ENCODE measurements at regions not wholly inside any gene's neighbourhood (a gene's known extent, or its start where the extent isn't known, plus 50 kb on each side); places are given as distances from the start of the nearest gene placed in this dataset.

DNA sequence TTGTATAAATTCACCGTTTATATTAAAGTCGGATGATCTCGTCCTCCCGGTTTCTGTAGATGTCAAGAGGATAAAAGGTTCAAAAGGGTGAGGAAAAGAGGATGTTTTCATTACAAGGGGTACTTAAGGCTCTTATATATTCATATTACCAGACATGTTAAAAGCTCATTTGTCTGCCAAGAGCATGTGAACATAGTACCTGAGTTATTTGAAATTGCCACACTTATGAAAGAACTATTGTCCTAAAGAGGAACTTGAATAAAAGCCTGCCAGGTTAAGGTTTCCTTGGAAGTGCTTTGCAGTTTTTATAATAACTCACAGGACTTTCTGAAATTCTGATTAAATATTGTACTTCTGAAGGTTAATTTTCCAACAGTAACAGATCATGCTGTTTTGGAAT lies 1915.1 kb downstream of the MAT2B start:
- no peak for DNase-seq (ENCODE audit: low read depth in 2 of 2, low spot score in 1 of 2)

DNA sequence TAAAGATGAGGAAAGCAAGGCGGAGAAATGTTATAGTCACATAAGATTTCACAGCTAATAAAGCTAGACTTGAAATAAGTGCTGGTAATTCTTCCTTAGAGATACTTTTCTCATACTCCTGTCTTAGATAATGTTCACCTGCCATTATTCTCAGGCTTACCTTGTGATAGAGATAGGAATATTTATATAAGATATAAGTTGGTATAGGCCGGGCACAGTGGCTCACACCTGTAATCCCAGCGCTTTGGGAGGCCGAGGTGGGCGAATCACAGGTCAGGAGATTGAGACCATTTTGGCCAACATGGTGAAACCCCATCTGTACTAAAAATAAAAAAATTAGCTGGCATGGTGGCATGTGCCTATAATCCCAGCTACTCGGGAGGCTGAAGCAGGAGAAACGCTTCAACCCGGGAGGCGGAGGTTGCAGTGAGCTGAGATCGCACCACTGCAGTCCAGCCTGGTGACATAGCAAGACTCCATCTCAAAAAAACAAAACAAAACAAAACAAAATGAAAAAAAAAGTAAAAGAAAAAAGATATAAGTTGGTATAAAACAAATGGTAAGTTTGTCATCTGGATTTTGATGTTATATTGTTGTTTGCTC lies 1918.4 kb downstream of the MAT2B start:
- DNase-seq (ENCODE audit: low read depth in 2 of 2, low spot score in 1 of 2): no peak

DNA sequence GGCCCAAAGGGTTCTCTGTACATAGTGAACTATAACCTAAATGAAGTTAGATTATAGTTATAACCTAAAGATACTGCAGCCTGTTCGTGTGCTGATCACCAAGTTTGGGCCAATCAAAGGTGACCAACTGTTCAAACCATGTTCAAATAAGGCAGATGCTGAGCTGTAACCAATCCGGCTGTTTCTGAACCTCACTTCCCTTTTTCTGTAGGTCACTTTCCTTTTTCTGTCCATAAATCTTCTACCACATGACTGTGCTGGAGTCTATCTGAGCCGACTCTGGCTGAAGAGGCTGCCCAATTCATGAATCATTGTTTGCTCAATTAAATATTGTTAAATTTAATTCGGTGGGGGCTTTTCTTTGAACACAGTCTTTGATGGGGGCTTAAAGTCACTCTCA lies 1920.2 kb downstream of the MAT2B start:
- no peak for DNase-seq (ENCODE audit: low read depth in 2 of 2, low spot score in 1 of 2)

DNA sequence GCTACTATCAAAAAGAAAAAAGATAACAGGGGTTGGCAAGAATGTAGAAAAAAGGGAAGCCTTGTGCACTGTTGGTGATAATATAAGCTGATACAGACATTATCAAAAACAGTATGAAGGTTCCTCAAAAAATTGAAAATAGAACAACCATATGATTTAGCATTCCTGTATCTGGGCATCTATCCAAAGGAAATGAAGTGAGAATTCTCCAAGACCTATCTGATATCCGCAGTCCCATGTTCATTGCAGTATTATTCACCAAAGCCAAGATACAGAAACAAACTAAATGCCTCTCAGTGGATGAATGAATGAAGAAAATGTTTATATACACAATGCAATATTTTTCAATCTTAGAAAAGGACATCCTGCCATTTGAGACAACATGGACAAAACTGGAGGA lies 1943.3 kb downstream of the MAT2B start:
- no peak for DNase-seq (ENCODE audit: low read depth in 2 of 2, low spot score in 1 of 2)

DNA sequence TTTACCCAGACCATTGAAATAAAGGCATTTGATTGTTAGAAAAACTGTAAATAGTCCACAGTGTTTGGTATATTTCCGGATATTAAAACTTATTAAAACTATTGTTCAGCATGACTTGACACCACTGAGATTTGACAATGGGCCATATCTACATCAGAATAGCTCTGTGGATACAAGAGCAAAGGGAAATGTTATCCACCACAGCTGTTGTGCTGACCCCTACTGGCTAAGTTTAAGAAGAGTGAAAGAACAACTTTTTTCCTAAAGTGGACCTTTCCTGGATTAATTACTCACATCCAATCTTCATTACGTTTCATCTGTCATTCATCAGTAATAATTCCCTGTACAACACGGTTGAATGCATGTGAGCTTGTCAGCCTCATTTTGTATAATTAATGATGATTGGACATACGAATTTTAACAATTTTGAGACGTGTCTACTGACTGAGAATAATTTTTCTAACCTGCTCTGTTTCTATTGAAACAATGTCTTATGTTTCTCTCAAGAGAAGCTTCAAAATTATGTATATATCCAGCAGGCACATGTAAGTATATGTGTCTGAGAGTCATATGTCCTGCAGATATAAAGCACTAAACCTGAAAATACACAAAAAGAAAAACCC lies 1952.6 kb downstream of the MAT2B start:
- DNase-seq (ENCODE audit: low read depth in 2 of 2, low spot score in 1 of 2): no peak

DNA sequence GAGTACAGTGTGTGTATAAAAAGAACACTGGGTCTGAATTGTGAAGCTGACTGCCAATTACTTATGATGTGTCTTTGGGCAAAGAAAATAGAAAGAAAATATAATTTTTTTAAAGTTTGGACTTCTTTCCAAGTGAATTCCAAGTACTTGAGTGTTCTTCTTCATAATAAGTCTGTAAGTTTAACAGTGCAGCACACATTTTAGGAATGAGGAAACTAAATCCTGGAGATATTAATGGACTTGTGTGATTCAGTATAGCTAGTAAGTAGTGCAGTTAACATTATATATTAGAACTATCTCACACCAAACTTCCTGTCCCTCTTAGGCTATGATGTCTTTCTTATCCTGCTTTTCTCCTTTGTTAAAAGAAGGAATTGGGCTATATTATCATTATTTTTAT lies 1953.8 kb downstream of the MAT2B start:
- no peak for DNase-seq (ENCODE audit: low read depth in 2 of 2, low spot score in 1 of 2)

DNA sequence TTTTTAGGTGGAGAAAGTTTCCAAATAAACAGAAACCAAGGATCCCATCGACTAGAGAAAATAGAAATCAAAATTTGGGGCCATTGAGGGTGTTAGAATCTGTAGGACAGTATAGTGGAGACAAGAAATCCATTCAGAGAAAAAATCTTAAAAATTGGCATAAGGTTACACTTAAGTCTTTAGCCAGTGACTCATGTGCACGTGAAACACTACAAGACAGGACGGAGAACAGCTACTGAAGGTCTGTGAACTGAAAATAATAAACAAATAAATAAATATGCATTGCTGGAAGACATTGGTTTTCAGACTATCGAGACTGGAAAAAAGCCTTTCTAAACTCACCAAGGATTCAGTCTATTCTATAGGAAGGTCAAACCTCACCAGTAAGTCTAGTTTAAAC lies 1955.5 kb downstream of the MAT2B start:
- DNase-seq (ENCODE audit: low read depth in 2 of 2, low spot score in 1 of 2): no peak

DNA sequence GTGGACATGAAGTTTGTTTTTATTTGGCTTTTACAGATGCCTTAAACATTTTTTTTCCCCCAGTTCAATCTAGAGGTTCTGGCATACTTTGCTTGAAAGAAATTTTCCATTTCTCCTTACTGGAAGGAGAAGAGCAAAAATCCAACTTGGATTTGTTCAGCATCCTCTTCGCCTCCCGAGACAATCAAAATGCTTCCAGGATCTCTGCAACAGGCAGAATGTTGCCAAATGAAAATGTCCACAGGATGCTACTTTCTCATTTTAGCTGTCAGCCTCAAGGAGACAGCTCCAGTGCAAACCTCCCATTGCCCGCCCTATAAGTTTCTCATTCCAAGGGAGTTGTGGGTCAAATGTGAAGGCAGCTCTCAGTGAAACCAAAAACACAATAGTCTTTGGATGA lies 1972.1 kb downstream of the MAT2B start:
- DNase-seq (ENCODE audit: low read depth in 2 of 2, low spot score in 1 of 2): no peak

DNA sequence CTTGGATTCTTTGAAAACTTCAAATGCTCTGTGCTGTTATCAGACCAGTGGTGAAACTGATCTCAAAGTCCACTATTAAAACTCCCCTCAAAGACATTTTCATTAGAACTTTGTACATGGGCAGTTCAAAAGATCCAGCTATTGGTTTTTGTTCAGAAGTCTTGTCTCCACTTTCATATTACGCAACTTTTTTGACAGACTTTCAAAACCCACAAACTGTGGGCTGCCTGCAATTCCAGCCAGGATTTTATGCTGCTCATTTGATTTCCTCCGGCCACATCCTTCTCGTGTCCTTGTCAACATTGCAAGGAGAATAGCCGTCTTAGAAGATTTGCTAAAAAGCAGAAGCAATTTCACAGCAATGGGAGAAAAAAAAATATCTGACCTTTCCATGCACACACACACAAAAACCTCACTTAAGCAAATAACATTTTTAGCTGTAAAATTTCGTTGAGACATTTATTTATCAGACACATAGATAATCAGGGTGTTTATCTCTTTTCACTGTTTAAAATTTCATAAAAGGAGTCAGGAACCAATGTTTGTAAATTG lies 1990.5 kb downstream of the MAT2B start:
- no peak for DNase-seq (ENCODE audit: low read depth in 2 of 2, low spot score in 1 of 2)

DNA sequence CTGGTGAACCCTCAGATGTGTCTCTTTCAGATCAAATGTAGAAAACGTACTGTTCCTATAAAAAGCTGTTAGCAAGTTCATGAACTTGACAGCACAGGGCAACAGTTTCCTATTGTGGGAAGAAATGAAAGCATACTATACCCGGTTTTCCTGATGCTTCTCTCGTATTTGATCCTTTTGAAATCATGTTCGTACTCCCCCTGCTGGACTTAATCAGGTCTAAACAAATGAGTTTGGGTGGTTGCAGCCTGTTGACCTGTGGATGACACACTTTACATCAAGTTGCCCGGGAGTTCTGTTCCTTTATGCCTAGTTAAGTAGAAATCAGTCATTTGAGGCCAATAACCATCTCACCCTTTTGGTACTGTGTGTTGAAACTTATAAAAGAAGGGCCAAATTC lies 1992.3 kb downstream of the MAT2B start:
- no peak for DNase-seq (ENCODE audit: low read depth in 2 of 2, low spot score in 1 of 2)

DNA sequence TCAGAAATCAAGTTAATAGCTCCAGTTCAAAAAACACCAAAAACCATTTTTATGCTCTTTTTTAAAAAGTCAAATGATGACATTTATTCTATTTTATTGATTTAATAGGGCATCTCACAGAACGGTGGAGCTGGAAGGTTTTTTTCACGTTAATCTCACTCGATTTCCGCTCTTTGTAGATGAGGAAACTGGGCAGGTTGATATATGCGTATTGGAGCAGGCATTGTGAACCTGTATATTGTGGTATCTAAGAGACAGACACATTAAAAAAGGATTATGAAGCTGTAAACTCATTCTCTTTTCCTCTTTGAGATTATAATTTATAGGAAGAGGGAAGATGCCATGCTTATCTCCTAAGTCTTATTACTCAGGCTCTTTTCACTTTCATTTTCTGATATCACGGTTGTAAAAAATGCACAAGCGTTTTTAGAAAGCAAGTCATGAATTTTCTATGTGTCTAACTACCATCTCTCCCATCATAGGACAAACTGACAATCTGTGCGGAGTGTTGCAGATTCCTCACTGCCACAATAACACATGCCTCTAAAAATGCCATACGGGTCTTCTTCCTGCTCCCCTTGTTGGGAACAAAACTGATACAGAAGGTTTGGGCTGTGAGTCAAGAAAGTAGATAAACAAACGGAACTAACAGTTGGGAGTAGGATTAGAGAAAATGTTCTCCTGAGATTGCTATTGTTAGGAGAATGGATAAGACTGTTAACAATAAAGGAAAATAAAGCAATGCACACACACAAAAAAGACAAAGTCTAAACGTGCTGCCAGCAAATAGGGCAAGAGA lies 1997.7 kb downstream of the MAT2B start:
- DNase-seq (ENCODE audit: low read depth in 2 of 2, low spot score in 1 of 2): no peak

DNA sequence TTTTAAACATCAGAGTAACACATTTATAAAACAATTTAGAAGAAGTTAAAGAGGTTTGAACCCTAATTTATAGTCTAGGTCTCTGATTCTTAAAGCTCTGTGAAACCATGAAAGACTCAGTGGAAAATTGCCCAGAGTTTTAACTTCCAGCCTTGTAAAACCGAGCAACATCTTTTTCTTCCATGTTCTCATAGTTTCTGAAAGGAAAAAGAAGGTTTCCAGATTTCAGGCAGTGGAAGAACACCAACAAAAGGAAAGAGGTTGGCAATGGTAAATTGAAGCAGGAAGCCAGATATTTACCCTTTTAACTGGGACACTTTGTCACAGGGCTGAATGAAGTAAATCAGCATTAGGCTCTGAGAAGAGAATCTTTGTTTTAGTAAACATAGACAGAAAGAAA lies 1999.3 kb downstream of the MAT2B start:
- DNase-seq (ENCODE audit: low read depth in 2 of 2, low spot score in 1 of 2): no peak

DNA sequence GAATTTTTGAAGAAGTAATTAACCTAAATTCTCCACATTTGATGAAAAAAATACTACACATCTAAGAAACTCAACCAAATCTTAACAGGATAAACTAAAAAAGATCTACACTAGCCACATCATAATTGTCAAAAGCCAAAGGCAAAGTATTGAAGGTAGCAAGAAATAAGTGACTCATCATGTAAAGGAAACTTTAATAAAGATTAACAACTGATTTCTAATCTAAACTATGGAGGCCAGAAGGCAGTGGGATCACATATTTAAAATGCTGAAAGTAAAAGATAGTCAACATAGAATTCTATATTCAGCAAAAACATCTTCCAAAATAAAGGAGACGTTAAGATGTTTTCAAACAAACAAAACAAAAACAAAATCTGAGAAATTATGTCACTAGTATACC lies 2002.9 kb downstream of the MAT2B start:
- DNase-seq (ENCODE audit: low read depth in 2 of 2, low spot score in 1 of 2): no peak

DNA sequence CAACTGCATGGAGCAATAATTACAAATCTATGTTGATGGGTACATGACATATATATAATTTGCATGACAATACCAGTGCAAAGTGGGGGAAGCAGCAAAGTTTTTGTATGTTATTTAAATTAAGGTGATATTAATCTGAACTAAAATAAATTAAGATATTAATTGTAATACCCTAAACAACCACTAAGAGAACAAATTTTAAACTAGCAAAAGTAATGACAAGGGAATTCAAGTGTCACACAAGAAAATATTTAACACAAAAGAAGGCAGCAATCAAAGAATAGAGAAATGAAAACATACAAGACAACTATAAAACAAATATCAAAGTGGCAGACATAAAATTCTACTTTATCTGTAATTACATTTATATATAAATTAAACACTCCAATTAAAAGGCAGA lies 2003.4 kb downstream of the MAT2B start:
- DNase-seq (ENCODE audit: low read depth in 2 of 2, low spot score in 1 of 2): no peak

DNA sequence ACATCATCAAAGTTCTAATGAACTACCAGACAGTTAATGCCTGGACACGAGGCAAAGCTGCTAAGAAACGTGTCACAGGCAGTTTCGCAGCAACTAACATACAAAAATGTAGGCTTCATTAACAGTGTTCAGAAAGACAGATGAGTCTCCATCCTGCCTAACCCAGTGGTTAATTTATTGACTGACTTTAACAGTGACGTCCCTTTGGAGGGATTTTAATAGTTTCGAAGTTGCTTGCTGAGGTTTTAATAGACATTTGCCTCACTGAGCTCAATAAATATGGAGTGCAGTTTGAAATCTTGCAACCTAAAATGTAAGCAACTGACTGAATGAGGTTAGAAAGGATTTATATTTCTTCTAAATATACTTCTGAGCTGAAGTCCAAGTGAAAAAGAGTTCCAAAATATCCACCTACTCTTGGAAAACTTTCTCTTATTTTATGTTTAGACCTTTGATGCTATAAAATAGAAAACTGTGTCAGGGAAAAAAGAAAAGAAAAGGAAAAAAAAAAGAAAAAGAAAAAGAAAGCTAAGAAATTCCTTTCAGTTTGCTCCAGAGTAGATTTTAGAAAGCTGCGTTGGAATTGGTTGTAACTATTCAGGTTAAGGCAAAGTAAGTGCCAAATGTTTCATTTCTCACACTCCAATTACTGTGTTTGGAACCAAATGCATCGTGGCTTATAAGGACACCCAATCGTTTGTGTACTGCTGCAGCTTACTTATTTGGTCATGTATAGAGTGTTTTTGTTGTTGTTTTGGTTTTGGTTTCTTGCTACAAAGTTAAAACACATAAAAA lies 2016.6 kb downstream of the MAT2B start:
- DNase-seq (ENCODE audit: low read depth in 2 of 2, low spot score in 1 of 2): no peak

DNA sequence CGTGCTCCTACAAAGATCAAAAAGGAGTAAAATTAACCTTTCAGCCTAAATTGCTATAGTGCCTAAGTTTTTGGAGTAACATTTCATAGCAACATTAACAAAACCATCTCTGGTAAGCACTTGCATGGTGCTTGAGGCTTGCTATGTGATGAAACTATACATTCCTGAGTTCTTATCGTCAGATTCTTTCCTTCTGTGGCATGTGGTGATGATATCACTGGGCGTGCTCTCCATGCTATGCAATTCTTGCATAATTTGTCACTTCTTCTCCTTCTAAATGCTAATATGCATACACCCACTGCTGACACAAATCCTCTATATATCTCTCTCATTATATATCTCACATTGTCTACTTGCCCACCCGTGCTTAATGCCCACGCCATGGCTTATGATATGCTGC lies 2019.9 kb downstream of the MAT2B start:
- no peak for DNase-seq (ENCODE audit: low read depth in 2 of 2, low spot score in 1 of 2)

DNA sequence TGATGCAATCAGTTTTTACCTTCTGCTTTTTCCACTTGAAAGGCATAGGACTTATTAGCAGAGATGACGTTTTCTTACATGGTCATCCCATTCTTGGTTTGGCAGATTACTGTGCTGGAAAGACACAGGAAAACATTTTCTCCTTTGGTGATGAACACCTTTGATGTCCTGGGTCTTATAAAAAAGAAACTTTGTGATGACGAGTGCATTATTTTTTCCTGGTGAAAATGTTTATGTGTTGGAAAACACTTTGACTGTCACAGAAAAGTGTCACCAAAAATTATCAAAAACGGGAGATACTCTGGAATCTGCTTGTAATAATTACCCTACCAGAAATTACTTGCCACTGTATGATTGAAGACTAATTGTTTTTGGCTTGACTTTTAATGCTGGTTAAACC lies 2020.9 kb downstream of the MAT2B start:
- no peak for DNase-seq (ENCODE audit: low read depth in 2 of 2, low spot score in 1 of 2)

DNA sequence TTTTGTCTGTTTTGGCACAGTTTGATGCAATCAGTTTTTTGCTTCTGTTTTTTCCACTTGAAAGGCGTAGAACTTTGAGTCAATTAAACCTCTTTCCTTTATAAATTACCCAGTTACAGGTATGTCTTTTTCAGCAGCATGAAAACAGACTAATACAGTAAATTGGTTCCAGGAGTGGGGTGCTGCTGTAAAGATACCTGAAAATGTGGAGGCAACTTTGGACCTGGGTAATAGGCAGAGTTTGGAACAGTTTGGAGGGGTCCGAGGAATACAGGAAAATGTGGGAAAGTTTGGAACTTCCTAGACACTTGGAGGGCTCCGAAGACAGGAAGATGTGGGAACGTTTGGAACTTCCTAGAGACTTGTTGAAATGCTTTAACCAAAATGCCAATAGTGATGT lies 2022.2 kb downstream of the MAT2B start:
- DNase-seq (ENCODE audit: low read depth in 2 of 2, low spot score in 1 of 2): no peak

DNA sequence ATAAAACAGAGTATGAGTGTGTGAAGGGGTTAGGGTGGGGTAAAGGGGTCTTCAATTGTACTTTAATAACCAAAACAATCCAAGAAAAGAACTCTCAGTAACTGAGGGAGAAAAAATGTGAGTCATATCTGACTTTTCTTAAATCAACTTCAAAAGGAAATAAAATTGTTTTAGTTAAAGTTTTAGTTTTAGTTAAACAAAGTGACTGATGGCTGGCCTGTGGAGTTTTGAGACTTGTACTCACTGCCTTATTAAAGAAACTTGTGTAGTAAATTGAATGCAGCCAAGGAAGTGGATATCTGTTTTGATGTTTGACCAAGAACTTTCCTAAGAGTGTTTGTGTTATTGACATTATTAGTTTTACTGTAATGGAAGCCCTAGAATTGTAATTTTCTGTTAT lies 2032.6 kb downstream of the MAT2B start:
- DNase-seq (ENCODE audit: low read depth in 2 of 2, low spot score in 1 of 2): no peak

DNA sequence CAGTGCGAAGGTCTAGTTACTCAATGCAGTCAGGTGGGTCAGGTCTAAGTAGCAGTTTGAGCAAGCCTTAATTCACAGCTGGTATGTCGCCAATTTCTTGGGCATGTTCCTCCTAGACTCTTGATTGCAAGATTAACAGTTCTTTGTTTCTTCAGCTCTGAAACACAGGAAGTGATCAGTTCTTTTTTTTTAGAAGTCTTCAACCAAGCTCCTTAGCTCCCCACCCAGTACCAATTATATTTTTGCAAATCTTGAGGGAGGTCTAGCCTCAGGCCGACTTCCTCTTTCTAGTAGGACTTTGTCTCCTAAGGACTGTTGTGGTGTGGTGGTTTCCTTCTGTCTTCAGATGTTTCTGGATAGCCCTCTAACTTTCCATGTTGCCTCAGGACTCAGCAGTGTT lies 2054.2 kb downstream of the MAT2B start:
- DNase-seq (ENCODE audit: low read depth in 2 of 2, low spot score in 1 of 2): no peak

DNA sequence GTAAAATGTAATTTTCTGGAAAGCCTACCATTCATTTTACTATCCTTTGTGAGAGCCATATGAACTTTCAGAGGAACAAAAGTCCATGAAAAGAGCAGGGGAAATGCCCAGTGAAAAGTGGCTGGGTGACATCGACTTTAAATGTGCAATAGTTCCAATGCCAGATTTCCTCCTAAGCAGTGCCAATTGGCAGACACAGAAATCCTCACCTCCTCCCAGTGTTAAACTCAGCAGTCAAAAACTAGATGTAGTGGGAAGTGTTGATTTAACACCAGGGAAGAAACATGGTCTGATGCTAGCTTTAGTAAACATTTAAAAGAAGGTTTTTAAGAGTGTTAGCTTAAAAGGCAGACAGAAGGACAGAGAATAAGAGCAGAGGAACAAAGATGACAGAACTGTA lies 2055.2 kb downstream of the MAT2B start:
- DNase-seq (ENCODE audit: low read depth in 2 of 2, low spot score in 1 of 2): no peak

DNA sequence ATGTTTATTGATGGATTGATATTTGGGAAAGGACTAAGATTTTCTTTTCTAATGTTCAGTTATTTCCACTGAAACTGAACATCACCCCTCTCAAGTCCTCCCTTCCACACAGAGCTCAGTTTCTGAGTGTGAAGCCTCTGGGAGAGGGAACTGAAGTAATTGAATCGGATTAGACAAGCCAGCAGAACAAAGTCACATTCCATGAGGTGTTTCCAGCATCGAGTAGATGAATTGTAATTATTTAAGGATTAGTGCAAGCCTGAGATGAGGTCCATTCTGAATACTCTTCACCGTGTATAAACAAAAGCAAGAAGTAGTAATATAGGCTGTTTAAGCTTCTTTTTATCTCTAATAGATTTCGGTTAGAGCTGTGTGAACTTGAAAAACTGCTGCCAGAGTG lies 2060.5 kb downstream of the MAT2B start:
- no peak for DNase-seq (ENCODE audit: low read depth in 2 of 2, low spot score in 1 of 2)

All from stimulated activated CD8-positive, alpha-beta memory T cell treated with anti-CD3 and anti-CD28 coated beads, Interleukin-4, amount 100 ng/mL, for 1 hour (primary cell).